NCI-H82 treated with DMSO at 0.1 percent for 48 hours (cell line): ENCODE measurements at regions not wholly inside any gene's neighbourhood (a gene's known extent, or its start where the extent isn't known, plus 50 kb on each side); places are given as distances from the start of the nearest gene placed in this dataset.
A peak's percentile ranks its signal among the peaks of the same experiment; 100 is the strongest.

Experiments
- DNase-seq: peaks from one replicate; lab custom pipeline; 2025; ENCODE audit not compliant: unreplicated experiment; lab: John Stamatoyannopoulos, UW

DNA sequence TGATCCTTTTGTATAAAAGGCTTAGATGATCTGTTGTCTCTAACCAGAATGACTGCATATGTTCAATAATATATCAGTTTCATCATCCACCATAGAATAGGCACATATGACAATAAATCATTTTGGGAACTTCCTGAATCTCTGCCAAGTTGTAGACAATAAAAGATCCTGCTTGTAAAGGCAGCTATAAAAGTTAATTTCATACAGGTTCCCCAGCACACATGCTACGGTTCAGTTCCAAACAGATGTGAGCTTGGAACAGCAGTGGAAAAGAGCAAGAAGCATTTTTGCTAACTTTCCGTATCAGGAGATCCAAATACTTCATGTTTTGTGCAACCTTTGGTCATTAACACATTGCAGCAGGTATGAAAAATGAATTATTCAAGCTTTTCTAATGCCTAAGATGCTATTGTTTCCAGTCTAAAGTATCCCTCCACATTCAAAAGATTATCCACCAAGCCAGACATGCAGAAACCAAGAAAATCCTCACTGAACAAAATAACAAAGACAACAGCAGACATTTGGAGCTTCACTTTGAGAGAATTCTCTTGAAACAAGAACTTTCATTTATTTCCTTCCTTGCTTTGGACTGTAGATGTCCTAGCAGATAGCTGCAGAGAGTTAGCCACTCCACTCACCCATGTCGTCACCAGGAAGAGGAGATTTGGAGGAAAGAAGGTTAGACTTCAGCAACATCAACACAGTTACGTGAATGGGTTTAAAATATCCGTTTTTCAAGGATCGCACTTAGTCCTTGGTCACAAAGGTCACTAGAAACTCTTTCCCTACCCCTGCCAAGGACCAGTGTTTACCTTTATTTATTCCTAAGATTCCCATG is 453.5 kb upstream of the JARID2 start:
- DNase-seq = no peak

DNA sequence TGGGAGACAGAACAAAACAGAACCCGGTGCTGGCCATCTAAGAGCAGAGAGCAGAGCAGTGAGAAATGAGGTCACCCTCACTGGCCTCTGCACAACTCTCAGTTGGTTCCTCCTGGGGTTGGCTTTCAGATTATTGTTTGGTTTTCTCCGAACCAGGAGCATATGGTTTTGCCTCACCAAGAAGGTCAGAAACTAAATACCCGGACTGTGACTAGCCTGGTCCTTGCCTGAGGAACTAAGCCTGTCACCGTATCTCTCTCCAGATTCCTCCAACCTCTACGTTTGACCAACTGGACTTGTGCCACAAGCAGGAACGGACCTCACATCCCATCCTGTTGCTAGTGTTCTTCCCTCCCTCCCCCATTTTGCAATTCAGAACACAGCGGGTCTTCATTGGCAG is 450.4 kb upstream of the JARID2 start:
- no peak for DNase-seq

DNA sequence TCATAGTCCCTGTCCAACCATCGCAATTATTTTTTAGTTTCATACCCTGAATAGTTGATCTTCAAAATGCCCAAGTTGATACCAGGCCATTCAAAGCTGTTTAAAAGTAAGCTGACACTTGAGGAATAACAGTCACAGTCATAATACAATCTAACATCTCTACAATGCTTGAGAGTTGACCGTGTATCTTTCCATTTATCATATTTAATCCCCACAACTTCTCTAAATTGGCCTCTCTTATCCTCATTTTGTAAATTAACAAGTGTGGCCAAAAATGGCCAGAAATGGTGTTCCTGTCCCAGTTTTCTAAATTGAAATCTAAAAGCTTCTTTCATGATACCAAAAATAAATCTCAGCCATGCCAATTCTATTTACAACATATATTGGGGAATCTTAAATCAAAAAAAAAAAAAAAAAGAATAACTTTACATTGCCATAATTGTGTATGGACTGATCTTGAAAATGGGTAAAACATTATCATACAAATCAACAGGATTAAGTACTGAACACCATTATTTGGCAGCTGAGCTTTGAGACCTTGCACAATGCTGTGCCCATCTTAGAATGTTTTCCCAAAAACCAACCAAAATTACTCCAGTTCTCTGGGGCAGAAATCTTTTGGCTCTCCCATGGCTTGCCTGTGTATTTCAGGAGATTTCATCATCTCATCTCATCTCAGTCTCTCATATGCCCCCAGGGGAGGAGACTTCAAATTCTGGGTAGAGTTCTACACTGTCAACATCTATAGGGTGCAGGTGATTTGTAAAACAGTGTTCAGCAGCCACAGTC is 448.7 kb upstream of the JARID2 start:
- DNase-seq = no peak

DNA sequence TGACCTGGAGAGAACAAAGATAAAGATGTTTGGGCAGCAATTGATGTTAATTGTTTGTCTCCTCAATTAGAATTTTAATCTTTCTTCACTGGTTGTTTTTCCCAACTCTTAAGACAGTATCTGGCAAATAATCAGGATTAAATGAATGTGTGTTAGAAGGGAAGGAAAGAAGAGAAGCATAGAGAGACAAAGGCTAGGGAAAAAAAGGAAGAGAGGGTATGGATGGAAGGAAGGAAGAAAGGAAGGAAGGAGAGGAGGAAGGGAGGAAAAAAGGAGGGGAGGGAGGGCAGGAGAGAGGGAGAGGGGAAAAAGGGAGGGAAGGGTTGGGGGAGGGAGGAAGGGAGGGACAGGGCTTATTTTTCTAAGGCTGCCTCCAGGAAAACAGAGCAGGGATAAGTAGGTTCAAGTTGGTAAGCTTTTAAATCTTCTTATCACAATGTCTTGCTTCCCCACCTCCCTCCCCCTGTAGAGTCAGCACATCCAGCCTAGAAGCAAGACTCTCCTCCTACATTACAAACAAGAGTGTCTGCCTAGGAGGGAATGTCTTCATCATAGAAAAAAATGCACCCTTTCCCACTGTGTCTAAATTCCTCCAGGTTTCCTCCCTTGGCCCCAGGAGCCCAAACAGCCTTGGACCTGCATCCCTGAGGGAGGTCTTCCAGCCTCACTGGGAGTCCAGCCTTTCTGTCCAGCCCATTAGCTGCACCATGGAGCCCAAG is 447.8 kb upstream of the JARID2 start:
- peak; percentile 96 for DNase-seq

DNA sequence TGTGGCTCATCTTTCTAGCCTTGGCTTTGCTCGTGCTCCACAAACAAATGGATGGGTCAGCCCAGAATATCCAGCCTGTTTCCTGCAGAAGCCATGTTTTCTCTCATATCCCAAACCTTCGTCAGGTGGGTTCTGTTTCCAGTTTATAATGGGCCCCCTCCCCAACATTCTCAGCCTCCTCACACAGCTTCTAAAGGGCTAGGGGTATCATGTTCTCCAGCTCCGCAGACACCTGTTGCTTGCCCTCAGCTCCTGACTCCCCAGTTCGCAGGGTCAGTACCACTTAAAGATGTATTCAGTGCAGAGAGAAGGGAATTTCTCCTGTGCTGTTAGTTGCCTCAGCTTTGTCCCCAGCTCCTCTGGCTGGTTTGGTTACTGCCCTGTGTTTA is 447.3 kb upstream of the JARID2 start:
- DNase-seq = no peak

DNA sequence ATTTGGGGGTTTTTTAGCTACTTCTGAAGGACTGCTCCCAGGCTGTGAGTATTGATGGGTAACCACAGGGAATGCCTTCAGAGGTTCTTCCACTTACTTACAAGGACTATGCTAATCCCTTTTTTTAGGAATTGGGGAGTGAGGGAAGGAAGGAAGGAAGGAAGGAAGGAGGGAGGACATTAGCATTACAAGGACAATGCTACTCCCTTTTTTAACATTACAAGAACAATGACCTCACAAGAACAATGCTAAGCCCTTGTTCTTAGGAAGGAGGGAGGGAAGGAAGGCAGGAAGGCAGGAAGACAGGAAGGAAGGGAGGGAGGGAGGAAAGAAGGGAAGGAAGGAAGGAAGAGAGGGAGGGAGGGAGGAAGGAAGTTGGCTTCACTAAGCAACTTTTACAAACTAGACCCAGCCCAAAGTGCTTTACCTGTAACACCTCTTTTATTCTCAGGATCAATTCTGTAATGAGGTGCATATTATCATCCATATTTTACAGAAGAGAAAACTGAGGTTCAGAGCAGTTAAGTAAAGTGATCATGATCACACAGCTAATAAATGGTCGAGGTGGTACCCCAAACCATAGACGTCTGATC is 446.8 kb upstream of the JARID2 start:
- no peak for DNase-seq

DNA sequence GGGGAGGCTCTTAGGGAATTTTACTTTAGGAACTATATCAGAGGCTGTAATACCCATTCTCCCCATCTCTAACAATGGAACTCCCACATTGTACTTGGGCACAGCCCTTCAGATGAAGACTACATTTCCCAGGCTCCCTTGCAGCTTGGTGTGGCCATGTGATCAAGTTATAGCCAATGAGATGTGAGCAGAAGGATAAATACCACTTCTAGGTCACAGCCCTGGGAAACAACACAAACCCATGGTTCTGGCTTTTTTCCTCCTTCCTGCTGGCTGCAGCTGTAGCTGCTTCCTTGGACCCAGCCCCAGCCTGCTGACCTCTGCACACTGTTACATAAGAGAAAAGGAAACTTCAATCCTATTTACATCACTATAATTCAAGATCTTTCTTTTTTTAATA is 445.9 kb upstream of the JARID2 start:
- DNase-seq = peak; percentile 85

DNA sequence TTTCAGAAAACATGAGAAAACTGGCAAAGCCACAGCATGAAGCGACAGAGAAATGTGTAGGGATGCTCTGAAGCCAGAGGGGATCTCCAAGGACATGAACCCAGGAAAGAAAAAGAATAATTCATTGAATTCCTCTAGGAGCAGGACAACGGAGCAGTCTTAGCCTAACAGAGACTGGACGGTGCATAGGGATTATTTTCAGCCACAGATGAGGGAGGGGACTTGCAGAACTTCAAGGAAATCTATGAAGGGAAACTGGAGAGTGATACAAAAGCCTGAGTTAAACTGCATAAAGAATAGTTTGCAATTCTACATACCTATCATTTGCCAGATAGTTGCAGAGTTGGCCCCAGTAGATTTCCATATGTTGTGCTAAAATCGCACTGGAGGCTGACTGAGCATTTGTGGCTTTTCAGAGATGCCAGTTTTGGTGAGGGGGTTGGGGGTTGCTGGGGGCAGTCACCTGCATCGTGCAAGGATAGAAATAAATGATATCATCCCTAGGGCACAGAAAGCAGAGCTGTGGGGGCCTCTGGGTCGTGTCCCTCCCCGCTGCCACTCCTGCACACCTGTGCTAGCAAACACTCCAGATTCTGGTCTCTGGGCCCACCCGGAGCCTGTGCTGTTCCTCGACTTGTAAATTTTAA is 443.2 kb upstream of the JARID2 start:
- no peak for DNase-seq

DNA sequence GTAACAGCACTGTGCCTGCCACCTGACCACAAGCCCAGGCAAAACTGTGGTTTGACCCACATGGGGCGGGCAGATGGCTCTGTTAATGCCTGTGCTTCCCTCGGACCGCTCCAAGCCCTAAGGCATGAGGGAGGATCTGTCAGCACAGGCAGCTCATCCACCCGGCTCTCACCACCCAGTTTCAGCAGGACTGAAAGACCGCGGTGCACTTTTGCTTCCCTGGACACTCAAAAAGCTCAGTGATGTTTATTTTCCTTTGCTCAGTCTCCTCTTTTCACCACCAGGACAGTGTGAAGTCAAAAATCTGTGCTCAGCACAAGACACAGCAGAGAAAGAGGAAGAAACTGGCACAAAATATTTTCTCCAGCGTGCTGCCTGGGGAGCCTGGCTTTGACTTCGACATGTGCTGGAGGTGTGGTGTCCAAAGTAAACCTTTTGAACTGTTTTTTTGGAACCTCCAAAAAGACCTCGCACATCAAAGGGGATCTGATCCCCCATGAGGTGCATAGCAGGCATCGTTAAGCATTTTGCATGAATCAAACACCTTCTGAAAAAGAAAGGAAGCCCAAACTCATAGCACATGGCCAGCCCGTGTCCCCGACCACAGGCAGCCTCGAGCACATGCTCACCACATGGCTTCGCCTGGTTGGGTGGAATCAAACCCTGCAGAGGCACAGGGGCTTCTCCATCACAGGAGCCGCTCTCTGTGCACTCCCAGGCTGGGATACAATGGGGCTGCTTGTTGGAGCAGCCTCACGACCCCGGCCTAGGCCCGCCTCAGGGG is 441.7 kb upstream of the JARID2 start:
- DNase-seq = peak; percentile 64

DNA sequence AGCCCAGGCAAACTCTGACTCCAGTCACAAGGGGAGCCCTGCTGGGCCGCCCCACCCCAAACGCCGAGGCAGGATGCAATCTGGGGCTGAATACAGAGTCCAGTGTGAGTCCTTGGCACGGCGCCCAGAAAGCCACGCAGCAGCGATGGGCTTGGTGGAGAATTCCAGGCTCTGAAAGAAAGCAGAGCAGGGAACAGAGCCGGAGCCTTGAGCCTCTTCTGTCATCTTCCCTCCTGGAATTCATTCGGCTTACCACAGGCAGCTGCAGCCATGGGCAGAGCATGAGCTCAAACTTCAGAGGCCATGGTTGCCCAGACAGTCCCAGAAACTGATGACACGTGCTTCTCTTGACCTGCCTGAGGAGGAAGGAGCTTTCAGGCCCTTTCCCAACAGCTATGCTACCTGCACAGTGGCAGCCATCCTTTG is 441.1 kb upstream of the JARID2 start:
- DNase-seq = no peak

DNA sequence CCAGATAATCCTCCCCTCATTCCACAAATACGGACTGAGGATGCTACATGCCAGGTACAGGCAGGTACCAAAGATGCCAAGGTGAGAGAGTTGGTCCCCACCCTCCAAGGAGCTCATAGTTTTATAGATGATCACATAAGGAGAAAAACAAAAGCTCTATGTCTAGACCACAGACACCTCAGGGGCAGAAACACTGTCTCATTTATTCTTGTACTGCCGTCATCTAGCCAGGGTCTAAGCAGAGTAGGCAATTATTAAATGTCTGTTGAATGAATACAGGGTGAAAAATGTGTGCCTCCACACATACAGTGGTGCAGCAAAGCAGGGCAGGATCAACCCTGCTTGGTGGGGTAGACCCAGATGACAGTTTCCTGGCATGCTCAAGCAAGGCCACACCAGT is 439.8 kb upstream of the JARID2 start:
- DNase-seq = no peak

DNA sequence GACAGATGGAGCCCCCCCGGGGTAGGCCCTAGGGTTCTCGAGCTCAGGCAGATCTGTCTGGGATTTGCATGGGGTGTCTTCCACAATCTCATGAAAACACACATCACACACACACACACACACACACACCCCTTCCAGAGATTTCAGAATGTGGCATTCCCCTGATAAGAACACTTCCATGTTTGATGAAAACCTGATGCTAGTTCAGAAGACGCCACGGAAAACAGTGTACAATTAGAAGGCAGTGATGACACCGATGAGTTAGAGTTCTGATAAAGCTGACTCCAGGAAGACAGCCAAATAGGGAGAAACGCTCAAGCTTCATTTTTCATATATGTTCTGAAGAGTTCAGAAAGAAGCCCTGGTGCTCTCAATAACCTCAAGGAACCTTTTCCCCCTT is 438.7 kb upstream of the JARID2 start:
- DNase-seq = no peak

DNA sequence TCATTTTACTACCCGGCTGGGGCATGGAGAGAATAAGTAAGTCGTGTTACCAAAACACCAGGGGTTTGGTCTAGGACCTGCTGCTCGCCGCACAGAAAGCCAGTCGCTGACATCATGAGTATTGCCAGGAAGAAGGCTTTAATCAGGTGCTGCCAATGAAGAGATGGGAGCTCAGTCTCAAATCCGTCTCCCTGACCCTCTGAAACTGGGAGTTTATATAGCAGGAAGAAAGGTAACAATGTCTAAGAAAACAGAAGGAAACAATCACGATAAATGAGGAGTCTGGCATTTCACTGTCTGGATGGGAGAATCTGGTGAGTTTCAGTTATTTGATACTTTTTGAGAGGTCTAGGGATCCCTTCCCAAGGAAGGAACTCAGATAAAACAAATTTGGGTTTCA is 437.9 kb upstream of the JARID2 start:
- DNase-seq = no peak

DNA sequence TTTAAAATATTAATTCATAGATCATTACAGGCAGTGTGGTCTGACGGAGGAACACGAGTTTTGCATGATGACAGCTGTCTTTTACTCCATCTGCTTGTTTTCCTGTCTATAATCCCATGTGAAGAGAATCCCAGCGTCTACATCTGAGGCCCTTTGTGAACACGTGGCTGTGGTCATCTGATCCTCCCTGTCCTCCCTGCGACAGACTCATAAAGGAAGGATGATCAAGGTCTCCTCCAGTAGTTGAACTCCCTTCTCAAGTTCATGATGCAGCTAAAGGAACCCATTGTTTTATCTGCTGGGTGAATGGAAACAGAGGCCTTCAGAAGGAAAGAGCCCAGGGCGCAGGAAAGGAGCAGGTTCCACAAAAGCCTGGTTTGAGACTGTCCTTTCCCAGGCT is 435.8 kb upstream of the JARID2 start:
- DNase-seq = peak; percentile 74

DNA sequence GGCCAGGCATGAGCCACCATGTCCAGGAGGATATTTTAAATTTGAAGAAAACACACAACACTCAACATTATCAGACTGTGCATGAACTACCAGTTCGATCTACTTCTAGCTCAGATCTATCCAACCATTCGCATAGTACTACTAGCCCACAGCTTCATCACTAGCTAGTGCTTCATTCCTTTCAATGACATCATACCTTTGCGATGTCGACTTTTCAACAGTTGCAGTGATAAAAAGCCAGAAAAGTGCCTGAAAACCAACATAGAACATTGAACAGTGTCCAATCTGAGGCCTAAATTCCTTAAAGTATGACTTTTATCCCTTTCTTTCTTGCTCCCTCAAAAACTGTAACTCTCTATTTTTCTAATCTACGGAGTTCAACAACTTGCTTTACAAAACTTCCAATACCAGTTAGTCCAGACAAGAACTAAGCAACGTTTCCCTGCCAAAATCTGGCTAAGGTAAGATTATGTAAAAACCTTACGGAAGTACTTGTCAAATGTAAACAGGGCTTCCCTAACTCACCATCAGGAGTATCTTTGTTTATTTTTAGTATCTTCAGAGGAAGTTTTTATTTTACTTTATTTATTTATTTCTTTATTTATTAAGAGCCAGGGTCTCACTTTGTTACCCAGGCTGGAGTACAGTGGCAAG is 434.0 kb upstream of the JARID2 start:
- DNase-seq = no peak

DNA sequence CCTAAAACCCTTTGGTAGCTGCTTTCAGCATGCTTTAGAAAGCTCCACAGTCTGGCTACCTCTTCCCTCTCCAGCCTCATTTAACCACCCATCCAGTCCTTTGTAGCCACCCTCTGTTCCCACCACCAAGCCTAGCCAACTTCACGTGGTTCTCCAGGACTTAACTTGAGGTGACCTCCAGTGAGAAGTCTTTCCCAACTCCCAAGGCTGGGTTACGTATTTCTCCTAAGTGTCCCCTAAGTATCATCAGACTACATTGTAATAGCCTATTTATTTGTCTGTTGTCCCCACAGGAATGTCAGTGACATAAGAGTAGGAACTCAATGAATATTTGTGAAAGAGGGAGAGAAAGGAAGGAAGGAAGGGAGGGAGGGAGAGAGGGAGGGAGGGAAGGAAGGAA is 431.9 kb upstream of the JARID2 start:
- no peak for DNase-seq

DNA sequence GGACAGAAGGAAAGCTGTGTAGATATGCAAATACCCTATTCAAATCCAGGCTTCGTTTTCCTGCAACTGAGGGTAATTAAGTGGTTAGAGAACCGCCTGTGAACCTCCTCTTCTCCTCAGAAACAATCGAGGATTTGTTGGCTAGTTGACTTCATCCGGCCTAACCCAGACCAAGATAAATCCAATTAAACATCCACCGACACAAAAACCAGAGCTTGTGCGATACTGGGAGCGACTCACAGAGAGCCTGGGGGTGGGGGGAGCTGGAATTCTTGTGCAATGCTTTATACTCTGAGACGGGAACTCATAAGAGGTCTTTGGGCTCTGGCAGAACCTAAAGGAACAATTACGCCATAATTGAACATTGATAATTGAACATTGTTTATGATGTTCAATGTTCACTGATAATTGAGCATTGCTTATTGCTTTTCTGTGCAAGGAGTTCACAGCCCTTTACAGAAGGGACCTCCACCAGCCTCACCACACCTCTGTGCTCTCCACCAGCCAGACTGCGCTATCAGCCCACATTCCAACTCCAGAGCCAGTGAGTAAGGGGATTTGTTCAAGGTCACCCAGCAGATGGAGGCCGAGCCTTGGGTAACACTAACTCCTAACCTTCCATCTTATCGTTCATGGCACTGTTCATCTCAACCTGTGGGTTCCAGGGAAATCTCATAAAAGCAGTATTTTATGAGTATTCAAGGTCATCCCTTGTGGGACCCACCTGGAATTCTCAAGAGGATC is 429.6 kb upstream of the JARID2 start:
- DNase-seq = peak; percentile 95

DNA sequence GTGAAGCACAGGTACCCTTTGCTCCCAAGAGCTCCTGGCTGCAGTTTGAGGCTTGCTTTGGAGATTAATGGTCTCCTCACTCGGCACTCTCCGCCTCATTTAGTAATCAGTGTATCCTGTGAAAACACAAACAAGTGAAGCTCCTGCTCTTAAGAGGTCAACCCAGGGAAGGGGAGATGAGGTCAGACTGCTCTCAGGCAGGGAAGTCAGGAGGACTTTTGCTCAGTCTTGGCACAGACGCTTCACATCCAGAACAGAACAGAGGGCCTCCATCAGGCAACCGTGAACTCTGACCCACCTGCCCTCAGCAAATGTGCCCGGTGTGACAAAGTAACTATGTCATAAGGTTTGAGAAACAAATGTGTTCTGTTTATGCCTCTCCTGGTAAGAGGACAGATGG is 428.8 kb upstream of the JARID2 start:
- peak; percentile 66 for DNase-seq

DNA sequence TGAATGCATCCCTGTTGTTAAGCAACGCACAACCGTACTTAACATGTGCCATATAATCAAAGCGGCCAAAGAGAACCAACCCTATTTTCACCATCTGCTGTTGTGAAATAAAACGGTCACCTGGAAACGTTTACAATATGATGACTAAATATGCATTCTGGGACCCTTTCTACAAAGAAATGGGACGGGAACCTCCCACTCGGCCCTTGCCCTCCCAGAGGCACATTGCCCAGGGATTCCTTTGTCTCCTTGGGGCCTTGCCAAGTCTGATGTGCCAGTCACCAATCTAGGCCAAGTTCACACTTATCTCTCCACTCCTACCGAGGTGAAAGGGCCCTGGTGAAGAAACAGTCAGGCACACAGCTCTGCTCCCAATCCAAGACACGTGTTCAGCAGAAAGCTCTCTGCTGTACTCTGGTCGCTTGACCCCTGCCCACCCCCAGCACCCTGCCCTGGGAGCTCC is 427.4 kb upstream of the JARID2 start:
- no peak for DNase-seq
